ENCODE measurements at regions not wholly inside any gene's neighbourhood (a gene's known extent, or its start where the extent isn't known, plus 50 kb on each side); places are given as distances from the start of the nearest gene placed in this dataset.

DNA sequence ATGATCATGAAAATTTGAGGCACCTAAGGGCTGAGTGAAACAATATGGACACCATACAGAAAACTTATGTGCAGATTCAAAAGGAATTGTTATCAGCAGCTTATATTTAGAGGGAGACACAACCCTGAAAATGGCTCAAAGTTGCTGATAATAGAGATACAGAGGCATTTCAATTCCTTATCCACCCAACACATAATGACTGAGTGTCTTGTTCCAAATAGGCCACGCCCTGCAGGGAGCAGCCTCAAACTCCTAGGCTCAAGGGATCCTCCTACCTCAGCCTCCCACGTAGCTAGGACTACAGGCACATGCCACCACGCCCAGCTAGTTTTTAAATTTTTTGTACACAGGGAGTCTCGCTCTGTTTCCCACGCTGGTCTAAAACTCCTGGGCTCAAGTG is 79.0 kb downstream of the LBH start:
- no peak for DNase-seq (ENCODE audit: low read depth, low spot score)

DNA sequence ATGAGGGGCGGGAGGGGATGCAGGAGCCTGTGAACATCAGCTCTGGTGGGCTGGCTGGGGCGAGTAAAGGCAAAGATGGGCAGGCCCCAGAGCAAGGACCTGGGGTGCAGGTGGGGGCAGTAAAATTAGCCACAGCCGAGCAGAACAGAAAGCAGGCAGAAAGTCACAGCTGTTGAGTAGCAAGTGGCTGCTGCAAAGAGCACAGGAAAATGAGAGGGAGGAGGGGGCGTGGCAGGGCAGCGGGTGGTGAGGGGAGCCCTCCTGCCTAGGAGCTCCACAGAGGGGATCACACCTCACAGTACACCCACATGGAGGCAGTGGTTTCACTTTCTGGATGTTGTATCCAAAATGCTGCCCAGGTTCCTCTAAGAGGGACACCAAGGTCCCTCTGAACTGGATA is 79.6 kb downstream of the LBH start:
- no peak for DNase-seq (ENCODE audit: low read depth, low spot score)

- DNase-seq (ENCODE audit: low read depth, low spot score): no peak
Observed at GRCh38 chr2:30311711-30312110, 80.4 kb downstream of the LBH start.

DNA sequence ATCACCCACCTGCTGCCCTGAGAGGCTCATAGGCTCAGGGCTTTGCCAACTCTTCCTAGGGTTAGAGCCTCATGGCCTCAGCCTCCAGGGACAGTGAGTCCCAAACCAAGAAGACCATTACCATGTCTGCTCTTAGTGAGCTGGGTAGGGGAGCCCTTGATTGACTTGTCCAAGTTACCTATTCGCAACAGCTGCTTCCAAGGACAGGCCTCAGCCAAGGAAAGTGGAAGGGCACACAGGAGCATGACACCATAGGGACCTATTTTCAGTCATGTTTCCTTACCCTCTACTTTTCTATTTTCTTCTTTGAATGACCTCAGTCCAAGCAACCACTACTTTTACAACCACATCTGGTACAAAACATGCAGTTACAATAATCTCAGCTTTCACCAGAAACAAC is 81.6 kb downstream of the LBH start:
- no peak for DNase-seq (ENCODE audit: low read depth, low spot score)

DNA sequence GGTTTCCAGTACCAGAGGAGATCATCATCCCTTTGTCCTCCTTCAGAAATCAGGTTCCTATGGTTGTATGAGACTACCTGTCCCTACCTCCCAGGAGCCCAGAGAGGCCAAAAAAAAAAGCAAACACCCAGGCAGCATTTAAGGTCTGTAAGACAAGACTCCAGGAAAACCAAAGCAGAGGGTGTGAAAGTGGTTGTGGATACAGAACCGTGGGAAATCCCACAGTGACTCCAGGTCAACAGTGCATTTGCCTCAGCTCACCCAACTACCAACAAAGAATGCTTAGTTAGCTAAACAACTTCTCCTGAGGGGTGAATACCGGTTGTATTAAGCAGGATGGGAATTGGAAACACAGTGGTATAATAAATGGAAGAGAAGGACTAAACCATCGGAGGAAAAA is 83.6 kb downstream of the LBH start:
- no peak for DNase-seq (ENCODE audit: low read depth, low spot score)

- DNase-seq (ENCODE audit: low read depth, low spot score): no peak
Observed at GRCh38 chr2:30315391-30316063, 84.2 kb downstream of the LBH start.

DNA sequence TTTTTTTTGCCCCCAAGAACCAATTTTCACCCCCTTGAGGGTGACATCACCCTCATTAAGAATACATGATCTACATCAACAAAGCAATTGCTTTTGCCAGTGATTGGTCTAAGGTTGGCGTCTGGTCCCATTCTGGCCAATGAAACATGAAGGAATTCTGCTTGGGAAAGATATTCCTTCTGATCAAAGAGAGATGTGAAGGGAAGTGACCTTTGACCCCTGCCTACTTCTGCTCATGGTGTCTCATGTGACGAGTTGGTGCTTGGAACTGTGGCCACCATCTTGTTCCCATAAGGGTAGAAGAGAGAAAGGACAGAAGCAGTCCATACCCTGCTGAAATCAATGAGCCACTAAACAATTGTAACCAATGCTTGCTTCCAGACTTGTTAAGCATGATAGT is 85.1 kb downstream of the LBH start:
- no peak for DNase-seq (ENCODE audit: low read depth, low spot score)

DNA sequence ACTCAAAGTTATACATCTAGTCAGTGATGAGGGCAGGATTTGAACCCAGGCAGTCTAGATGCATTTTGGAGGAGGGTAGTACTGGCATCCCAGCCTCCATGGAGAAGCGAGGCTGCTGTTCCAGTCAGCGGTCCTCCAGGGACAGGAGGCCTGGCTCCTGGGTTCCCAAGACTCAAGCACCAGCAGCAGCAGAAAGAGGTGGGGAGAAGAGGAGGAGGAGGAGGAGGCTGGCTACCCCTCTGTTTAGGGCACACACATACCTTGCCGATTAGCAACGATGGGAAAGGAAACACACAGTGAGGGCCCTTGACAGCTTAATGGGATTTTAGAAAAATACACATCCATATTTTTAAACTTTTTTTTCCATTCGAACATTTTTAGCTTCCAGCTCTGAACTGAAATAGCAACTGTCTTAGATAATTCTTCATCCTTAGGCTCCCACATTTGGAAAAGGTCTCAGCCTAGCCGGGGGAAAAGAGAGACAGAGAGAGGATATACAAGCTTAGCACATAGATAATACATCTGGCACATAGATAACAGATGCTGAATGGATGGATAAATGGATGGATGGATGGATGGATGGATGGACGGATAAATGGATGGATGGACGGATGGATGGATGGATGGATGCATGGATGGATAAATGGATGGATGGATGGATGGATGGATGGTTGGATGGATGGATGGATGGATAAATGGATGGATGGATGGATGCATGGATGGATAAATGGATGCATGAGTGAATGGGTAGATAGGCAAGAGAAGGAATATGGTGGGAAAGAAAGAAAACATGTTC is 87.9 kb downstream of the LBH start:
- DNase-seq (ENCODE audit: low read depth, low spot score): no peak

GRCh38 chr2:30321466-30321865 is 90.1 kb downstream of the LBH start:
- DNase-seq (ENCODE audit: low read depth, low spot score): peak; percentile 66

DNA sequence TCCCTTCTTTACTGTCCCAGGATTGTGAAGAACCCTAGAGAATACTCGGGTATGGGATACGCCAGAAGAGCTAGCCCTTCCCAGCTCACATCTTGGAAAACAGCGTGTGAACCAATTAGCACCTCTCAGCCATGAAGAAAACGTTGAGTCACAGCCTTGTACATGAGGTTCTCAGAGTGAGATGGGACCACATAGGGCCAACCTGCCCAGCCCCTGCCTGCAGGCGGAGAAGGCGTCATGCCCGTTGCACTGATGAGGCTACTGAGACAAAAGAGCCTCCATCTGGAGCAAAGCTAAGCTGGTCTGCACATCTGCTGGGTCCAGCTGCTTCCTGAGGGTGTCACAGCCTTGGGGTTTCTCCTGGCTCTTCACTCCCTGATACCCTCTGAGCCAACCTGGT is 92.2 kb downstream of the LBH start:
- no peak for DNase-seq (ENCODE audit: low read depth, low spot score)

- no peak for DNase-seq (ENCODE audit: low read depth, low spot score)
Observed at GRCh38 chr2:30324245-30324908, 93.0 kb downstream of the LBH start.

- no peak for DNase-seq (ENCODE audit: low read depth, low spot score)
Observed at GRCh38 chr2:30325600-30326328, 94.4 kb downstream of the LBH start.

DNA sequence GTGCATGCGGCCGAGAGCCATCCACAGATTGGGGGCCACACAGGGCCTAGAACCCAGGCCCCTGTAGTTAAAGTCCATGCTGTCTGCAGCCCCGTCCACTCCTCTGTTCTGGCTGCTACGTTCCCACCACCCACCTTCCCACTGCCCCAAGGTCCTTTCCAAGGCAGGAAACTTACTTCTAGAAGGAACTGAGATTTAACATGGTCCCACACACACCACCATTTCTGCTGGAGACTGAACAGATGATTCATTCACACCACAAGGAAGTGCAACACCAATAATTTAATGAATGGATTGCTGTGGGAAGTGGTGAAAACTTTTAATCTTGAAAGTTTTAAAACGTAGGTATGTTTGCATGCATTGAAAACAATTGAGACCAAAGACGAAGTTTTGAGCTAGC is 95.2 kb downstream of the LBH start:
- no peak for DNase-seq (ENCODE audit: low read depth, low spot score)

DNA sequence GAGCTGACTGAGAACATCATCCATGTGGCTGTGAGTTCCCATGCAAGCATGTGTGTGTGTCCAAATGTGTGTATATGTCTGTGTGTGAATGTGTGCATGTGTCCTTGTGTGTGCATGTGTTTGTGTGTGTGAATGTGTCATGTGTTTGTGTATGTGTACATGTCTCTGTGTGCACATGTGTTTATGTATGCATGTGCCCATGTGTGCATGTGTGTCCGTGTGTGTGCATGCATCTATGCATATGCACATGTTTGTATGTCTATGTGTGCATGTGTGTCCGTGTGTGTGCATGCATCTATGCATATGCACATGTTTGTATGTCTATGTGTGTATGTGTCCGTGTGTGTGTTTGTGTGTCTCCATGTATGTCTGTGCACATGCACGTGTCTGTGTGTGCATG is 99.7 kb downstream of the LBH start:
- no peak for DNase-seq (ENCODE audit: low read depth, low spot score)

DNA sequence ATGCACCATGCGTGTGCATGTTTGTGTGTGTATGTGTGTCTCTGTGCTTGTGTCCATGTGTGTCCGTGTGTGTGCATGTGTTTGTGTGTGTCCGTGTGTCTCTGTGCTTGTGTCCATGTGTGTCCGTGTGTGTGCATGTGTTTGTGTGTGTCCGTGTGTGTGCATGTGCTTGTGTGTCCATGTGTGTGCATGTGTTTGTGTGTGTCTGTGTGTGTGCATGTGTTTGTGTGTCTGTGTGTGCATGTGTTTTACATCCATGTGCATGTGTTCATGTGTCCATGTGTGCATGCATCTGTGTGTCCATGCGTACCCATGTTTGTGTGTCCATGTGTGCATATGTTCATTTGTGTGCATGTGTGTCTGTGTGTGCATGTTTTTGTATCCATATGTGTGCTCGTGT is 100.5 kb downstream of the LBH start:
- no peak for DNase-seq (ENCODE audit: low read depth, low spot score)

GRCh38 chr2:30332791-30333453 is 101.6 kb downstream of the LBH start:
- no peak for DNase-seq (ENCODE audit: low read depth, low spot score)

DNA sequence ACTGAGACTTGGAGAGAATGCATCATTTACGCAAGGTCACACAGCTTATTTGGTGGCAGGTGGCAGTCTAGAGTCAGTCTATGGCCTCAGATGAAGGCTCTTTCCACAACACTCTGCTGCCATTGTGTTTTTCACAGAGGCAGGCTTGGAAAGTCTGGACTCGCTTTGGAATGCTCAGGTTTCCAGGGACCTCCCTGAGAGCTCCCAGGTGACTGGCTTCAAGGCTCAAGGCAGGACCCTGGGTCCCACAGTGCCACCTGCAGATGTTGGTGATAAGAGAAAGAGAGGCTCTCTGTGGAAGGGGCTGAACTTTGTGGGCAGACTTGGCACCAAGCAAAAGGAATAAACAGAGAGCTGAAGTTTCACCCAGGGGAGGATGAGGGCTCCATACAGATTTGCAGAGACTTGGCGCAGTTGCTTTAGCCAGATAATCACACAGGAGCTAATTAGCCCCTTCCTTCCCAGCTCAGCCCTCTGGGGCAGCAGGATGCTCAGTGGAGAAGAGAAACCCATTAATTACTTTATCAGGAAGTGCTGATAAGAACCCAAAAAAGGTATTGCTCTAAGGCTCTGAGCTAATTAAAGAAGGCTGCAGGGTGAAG is 103.5 kb downstream of the LBH start:
- no peak for DNase-seq (ENCODE audit: low read depth, low spot score)

DNA sequence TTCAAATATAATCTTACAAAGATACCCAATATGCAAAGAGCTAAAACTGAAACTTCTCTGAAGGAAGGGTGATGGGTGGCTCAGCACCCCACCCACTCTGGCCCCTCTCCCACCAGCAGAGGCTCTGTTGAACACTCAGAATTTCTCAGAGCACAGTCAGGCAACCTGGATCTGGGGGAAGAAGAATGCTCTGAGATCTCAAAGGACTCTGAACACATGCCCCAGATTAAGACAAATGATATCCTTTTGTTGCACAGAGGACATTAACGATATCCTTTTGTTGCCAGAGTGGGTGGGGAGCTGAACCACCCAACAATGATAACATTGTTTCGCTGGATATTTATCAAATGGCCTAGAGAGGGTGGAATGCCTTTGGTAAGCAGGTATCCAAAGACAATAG is 104.8 kb downstream of the LBH start:
- DNase-seq (ENCODE audit: low read depth, low spot score): no peak

GRCh38 chr2:30336978-30337841 is 105.9 kb downstream of the LBH start:
- DNase-seq (ENCODE audit: low read depth, low spot score): no peak

GRCh38 chr2:30338475-30338874 is 107.1 kb downstream of the LBH start:
- DNase-seq (ENCODE audit: low read depth, low spot score): no peak

All from astrocyte of the hippocampus (primary cell).